GM12864 (cell line): ENCODE measurements at regions not wholly inside any gene's neighbourhood (a gene's known extent, or its start where the extent isn't known, plus 50 kb on each side); places are given as distances from the start of the nearest gene placed in this dataset.

Experiments
- DNase-seq: peaks from one replicate; pipeline ENCODE4 v3.0.0-alpha.2; 2011; ENCODE audit warnings: low read depth
- H3K4me3 ChIP-seq: 2 replicates; pipeline ENCODE4 v1.5.1; 2011; ENCODE audit warnings: mild to moderate bottlenecking, low read depth, low read length, control low read depth
- TF ChIP-seq, protein P1 (sequence below): IDR thresholded peaks from 2 replicates; pipeline ENCODE4 v1.5.1; 2011; ENCODE audit warnings: low read depth, mild to moderate bottlenecking, moderate library complexity, low read length, control low read depth, inconsistent platforms; ENCODE audit errors: missing control alignments

DNA sequence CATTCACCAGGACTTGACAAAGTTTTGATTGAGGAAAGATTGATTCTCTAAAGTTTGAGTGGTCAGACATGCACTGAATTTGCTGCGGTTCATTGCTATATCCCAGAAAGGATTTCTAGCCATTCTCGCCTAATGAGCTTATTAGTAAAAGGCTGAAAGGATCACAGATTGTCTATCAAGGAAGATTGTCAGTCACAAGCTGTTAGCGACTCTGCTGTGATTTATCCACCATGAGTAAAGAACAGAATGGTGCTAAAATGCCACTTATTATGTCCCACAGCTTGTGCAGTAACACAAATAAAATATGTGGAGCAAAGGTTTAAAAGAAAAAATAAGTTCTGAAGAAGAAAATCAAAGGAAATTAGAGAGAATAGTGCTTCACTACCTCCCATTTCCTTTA is 701.2 kb upstream of the CDH7 start:
- no peak for DNase-seq
- H3K4me3 ChIP-seq = no peak overlapping the region
- TF ChIP-seq, protein P1, sequence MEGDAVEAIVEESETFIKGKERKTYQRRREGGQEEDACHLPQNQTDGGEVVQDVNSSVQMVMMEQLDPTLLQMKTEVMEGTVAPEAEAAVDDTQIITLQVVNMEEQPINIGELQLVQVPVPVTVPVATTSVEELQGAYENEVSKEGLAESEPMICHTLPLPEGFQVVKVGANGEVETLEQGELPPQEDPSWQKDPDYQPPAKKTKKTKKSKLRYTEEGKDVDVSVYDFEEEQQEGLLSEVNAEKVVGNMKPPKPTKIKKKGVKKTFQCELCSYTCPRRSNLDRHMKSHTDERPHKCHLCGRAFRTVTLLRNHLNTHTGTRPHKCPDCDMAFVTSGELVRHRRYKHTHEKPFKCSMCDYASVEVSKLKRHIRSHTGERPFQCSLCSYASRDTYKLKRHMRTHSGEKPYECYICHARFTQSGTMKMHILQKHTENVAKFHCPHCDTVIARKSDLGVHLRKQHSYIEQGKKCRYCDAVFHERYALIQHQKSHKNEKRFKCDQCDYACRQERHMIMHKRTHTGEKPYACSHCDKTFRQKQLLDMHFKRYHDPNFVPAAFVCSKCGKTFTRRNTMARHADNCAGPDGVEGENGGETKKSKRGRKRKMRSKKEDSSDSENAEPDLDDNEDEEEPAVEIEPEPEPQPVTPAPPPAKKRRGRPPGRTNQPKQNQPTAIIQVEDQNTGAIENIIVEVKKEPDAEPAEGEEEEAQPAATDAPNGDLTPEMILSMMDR = no peak

DNA sequence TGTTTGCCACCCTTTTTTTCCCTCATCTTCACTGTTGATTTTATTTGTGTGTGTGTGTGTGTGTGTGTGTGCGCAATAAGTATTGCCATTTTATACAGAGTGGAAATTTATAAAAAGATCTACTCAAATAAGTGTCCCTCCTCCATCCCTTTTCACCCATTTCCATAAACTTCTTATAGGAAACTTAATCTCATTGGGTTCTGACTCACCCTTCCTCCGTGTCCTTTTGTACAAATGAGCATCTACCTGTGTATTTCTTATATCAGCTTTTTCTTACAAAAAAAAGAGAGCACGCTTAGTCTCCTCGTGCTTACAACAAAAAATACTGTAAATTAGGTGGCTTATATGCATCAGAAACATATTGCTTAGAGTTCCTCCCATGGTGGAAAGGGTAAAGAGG is 711.2 kb upstream of the CDH7 start:
- H3K4me3 ChIP-seq = no peak overlapping the region
- TF ChIP-seq, protein P1 = no peak
- DNase-seq = no peak

DNA sequence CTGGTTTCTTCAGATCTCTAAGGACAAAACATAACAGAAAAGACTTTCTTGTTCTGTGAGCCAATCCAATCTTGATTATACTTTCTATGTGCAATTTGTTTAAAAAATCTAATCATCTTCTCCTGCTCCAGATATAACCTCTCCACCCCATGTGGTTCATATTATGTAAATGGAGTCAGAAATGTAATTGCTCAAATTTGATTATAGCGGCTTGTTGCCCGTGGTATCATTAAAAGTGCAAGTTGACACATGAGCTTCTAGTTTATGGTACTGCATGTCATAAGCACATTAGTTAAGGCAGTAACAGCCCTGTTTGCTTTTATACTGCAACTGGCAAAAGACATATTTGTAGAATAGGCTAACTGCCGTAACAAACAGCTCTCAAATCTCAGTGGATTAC is 715.1 kb upstream of the CDH7 start:
- no peak overlapping the region for H3K4me3 ChIP-seq
- DNase-seq = no peak
- TF ChIP-seq, protein P1 = no peak

DNA sequence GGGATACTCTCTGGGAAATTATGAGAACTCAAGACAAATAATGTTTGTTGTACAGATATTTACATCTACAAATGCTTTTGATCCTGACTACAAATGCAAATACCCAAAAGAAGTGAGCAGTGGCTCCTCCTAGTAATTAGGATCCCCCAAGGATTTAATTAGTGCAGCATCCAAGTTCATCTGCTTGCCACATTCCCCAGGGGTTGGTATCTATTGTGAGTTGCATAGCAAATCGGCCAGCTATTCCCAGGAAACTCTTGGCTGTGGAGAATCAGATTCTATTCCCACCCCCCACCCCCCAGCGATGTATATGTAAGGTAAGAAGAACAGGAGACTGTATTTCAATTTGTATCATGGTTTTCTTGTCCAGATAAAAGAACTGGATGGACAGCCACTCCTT is 725.1 kb upstream of the CDH7 start:
- no peak overlapping the region for H3K4me3 ChIP-seq
- DNase-seq = no peak
- TF ChIP-seq, protein P1 = no peak

DNA sequence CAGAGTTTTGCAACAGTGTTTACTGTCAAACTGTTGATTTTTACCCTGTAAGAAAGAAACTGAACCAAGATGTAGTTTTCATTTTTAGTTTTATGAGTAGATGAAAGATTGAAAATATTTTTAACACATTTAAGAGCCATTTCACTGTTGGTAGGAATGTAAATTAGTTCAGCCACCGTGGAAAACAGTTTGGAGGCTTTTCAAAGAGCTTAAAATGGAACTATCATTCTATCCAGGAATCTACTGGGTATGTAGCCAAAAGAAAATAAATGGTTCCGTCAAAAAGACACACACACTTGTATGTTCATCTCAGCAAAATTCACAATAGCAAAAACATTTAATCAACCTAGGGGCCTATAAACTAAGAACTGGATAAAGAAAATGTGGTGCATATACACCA is 729.8 kb upstream of the CDH7 start:
- TF ChIP-seq, protein P1 = no peak
- no peak overlapping the region for H3K4me3 ChIP-seq
- DNase-seq = no peak

DNA sequence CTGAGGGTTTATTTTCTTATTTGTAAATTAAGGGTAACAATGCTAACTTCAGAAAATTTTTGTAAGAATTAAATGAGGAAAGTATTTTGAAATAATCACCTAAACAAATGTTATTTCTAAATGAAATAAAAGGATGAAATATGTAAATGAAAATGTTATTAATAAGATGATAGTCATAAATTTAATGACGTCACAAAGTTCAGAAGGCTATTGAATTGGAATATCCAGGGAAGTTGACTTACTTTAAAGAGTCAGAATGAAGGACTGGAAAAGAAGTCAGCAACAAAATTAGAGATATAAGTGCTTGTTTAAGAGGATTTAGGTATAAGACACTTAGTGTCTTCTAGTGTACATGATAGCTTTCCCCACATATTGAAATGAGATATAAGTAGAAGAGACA is 732.6 kb upstream of the CDH7 start:
- no peak for DNase-seq
- H3K4me3 ChIP-seq = no peak overlapping the region
- TF ChIP-seq, protein P1 = no peak

DNA sequence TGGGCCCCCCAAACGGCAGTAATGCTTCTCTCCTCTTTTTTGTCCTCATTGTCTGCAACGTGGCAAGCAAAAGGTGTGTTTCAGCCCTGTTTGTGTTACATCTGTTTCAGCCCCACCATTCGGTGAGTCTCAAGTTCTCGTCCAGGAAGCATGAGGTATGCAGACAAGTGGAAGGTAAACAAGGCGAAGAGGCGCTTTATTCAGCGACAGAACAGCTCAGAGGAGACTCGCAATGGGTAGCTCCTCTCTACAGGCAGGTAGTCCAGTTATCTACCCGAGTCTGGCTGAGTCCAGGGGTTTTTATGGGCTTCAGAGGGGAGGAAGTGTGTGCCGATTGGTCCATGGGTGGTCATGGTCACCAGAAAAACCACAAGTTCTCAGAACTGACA is 733.4 kb upstream of the CDH7 start:
- TF ChIP-seq, protein P1 = no peak
- no peak for DNase-seq
- no peak overlapping the region for H3K4me3 ChIP-seq
